Lower leg skin (tissue), 3 donors: ENCODE measurements at regions not wholly inside any gene's neighbourhood (a gene's known extent, or its start where the extent isn't known, plus 50 kb on each side); places are given as distances from the start of the nearest gene placed in this dataset.

Source experiments
- CTCF ChIP-seq, 3 donors: fragments of 450-650 bp; IDR thresholded peaks; one replicate each; pipeline ENCODE4 v1.5.1; 2016; ENCODE audit warnings: antibody characterized with exemption in 3 of 3, mild to moderate bottlenecking in 3 of 3, moderate library complexity in 2 of 3
- POLR2A ChIP-seq, 2 donors: fragments of 450-650 bp; IDR thresholded peaks; one replicate each; pipeline ENCODE4 v1.6.1; 2016 to 2017; ENCODE audit warnings: antibody characterized with exemption in 2 of 2, mild to moderate bottlenecking in 1 of 2, moderate library complexity in 1 of 2

- TF ChIP-seq POLR2A (IDR thresholded peaks at IDR 0.05) (no peak), CTCF (IDR thresholded peaks at IDR 0.05) (no peak)
Observed at GRCh38 chr2:34799556-34799955, 1200.5 kb upstream of the FAM98A start.
